Stimulated activated CD8-positive, alpha-beta memory T cell treated with anti-CD3 and anti-CD28 coated beads, Interleukin-12 subunit alpha, Interleukin-12 subunit beta, amount 100 ng/mL, for 24 hours (primary cell): ENCODE measurements at regions not wholly inside any gene's neighbourhood (a gene's known extent, or its start where the extent isn't known, plus 50 kb on each side); places are given as distances from the start of the nearest gene placed in this dataset.

Experiments used
- DNase-seq: peaks from one replicate; pipeline ENCODE4 v3.0.0-alpha.2; 2020; ENCODE audit errors: extremely low read depth

DNA sequence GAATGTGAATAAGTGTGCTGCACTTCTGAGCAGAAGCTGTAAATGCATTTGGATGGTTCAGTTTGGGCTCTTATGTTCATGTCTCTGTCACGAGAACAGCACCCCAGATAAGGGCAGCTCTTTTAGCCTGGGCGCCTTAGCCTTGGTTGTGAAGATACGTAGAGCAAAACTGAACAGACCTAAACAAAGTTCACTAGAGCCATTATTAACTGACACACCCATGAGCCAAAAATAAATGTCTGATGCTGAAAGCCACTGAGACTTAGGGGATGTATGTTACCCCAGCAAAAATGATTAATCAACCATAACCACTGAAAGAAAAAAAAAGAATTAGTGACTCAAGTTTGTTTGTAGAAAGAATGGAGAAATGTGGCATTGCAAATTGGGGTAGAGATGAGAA, 343.4 kb downstream of the BCAT1 start:
- DNase-seq: no peak

DNA sequence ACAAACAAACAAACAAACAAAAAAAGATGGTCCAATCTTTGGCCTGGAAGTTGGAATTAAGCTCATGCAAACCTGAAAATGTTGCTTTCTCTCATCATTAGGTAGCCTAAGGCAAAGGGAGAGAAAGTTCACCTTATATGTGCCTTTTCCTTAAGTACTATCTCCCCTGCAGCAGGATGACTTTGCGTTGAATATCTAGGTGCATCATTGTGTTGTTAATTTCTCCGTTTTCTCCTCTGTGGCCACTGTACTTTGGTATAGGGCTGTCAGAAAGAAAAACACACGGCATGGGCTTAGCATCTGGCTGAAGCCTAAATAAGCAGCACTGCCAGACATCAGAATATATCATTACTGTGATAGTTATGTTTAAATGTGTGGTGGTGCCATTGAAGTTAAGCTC, 345.5 kb downstream of the BCAT1 start:
- no peak for DNase-seq

DNA sequence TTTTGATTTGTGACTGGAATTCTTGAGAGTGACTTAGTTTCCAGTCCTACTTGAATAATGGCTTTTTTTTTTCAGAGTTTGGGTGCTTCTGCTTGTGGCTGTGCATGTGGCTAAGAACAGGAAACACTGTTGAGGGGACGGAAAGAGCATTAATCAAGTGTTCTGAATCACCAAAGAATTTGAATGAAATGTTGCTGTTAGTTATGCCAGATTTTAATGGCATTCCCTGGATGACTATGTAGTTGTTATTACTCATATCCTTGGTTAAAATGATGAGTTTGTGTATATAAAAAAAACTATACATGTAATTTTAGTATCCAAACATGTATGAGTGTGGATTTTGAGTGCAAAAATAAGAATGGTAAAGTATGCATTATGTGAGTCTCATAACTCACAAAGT, 347.9 kb downstream of the BCAT1 start:
- DNase-seq: no peak

DNA sequence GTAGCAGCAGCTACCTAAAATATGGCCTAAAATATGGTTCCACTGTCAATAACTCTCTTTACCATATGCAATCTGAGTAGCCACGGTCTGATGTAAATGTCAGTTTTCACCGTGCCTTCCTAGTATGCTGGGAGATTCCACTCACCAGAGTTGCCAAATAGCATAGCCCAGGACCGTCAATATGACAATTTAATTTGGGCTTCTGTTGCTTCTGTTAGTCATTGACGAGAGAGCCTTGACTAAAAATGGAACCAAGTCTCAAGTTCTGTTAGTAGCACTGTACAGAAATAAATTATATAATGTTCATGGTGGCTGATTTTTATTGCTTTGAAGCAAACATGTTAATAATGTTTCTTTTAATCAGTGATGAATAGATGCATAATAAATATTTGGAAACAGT, 348.4 kb downstream of the BCAT1 start:
- no peak for DNase-seq

DNA sequence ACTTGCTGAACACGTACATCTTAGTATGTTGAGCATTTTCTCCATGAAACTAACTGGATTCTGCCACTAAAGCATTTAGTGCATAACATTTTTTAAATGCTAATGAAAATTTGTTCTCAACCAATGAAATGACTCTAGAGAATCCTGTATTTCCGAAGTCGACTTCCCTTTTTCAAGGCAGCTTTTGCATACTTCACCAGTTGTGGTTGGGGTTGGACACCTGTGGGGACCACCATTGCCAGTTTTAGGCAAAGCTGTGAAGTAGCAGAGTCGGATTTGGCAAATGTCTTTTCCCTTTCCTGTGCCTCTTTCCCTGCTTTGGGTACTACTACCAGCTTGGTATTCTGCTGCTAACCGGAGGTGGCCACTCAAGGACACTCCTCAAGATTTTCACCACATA, 349.2 kb downstream of the BCAT1 start:
- no peak for DNase-seq

DNA sequence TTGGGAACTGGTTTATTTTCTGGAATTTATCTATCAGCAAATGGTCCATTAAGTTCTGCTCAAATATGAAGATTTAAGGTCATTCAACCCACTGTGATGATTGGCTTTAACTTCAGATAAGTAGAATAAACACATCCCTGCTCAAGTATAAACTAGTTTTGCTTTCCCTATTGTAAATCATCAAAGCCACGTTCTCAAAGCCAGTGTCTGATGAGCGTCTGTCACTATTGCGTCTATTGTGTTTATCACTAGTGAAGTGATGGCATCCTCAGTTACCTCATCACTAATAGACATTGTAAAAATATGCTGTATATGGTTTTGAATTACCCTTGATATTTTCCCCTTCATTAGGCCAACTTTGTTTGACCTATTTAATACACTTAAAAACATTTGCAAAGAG, 351.3 kb downstream of the BCAT1 start:
- DNase-seq: no peak

DNA sequence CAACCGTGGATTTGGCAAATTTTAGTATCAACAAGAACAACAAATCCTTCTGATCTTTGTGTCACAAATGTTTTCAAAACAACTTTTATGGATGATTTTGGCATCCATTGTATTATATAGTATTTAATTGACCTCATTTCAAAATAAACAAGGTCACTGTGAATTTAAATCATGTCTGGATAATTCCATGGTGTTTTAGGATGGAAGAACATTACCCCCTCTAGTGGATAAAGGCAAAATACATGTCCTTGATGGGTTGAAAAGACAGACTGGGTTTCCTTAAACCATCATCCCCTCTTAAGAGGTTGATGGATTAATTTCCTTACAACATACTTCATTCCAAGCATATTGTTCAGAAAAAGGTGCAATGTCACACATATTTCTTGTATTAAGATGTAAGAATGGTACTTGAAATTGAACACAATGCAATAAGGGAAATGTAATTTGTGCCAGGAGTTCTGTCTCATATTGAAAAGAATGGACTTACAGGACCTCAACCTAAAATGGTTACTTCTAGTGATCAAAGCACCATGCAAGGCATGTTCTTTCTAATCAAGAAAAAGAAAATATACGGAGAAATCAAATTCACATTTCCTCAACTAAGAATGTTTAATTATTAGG, 352.0 kb downstream of the BCAT1 start:
- no peak for DNase-seq

DNA sequence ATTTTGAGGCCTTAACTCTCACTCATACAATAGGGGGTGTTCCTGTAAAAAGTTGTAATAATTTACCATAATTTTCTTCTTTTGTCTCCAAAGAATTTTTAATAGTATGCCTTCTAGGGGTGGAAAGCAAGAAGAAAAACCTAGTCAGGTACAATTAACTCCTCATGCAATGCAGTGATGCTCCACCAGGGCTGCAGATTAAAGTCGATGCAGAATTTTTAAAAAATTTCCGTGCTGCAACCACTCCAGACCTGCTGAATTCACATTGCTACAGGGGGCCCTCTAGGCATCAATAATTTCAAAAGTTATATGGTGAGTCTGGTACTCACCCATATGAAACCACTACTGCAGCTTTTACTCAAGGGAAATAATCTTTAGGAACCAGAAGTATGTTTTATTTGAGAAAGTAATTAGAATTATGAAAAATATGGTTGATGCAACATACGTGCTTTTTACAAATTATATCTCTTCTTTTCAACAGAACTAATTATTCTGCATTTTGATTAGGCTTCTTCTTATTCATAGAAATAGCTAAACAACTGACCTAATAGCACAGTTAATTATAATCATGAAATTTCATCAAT, 353.2 kb downstream of the BCAT1 start:
- DNase-seq: no peak

DNA sequence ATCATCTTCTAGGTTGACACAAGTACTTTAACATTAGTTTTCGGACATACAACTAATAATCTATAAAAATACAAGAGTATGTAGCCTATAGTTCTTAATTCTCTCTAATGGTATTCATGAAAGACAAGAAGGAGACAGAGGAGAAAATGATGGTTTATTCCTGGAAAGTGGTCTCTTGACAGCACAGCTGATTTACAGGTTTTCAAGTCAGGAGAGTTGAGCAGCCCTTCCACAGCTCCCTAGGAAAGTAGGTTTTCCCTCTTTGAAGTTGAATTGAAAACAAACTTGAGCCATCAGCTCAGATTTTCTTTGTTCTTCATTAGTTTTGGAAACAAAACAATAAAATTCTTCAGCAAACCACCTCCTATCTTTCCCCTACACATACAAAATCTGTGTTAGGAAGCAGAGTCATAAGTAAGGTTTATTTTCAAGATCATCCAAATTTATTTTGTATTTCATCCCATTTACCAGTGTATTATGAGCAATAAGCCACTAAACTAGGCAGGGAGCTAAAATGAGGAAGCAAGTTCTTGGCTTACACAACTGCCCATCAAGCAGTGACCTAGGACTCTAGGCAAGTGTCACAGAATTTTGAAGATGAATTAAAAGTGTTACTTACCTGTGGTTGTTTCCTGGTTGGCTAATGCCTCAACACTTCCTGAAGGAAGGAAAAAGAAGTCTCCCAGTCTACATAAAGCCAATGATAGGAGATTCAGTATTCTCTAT, 357.0 kb downstream of the BCAT1 start:
- DNase-seq: no peak

DNA sequence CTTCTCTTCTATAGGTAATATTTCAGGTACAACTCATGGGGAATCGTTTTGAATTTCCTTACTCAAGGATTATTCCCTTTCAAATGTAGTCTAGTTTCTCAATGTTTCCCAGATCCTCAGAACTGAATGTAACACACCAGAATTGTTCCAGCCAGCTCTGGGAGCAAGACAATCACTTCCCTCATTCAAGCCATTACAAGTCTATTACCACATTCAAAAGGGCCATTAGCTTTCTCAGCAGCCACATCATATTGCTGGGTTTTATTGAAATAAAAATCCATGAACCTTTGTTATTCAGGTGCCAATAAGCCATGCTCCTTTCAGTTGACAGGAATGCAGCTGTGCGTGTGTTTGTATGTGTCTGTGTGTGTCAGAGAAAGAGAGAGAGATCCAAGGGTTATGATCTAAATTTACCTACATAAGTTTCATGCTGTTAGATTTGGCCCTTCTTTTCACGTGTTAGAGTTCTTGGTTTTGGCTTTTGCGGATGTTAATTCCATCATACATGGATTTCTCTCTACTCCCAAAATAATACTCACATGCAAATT, 357.7 kb downstream of the BCAT1 start:
- DNase-seq: no peak

DNA sequence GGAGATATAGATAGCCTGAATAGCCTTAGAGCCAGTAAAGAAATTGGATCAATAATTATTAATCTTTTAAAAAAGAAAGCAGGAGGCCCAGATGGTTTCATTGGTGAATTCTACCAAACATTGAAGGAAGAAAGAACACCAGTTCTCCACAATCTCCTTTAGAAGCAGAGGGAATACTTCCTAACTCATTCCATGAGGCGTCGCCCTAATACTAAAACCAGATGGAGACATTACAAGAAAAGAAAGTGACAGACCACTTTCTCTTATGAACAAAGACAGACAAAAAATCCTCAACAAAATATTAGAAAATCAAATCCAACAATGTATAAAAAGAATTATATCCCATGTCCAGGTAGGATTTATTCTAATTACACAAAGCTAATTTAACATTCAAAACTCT, 362.6 kb downstream of the BCAT1 start:
- no peak for DNase-seq

DNA sequence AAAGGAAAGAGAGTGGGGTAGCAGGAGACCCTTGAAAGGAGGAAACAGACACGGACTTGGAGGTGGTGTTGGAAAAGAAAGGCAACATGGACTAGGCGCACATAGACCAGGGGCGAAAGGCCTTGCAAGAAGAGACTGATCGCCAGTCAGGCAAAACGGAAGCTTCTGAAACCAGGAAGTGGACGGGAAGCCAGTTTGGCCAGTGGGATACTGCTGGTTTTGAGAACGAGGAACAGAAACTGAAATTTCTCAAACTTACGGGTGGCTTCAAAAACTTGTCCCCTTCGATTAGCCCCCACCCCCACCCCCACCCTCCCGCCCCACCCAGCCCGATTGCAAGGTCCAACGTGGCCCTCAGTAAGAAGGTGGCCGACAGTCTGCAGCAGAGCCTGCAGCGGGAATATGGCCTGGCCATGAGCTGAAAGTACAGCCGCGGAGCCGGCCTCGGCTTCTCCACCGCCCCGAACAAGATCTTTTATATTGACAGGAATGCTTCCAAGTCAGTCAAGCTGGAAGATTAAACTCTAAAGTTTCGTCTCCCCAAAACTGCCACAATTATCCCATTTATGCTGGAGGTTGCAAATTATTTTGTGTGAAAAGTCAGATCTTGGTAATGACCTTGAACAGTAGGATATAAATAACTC, 364.7 kb downstream of the BCAT1 start:
- DNase-seq: no peak

DNA sequence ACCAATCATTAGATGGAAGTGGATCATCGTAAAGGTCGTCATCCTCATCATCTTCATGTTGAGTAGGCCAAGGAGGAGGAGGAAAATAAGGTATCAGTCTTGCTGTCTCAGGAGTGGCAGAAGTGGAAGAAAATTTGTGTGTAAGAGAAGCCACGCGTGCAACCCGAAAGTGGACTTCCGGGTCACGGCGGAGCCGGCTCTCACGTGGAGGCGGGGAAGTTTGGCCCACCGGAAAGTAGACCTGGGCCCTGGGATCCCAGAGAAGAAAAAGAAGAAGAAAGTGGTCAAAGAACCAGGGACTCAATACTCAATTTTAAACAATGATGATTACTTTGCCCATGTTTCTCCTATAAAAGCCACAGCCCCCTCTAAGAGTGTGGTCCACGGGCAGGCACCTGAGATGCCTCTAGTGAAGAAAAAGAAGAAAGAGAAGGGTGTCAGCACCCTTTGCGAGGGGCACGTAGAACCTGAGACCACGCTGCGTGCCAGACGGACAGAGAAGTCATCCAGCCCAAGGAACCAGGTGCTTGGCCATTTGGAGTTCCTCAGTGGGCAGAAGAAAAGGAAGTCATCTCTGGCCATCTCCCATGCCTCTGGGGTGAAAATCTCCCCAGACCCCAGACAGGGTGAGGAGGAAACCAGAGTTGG, 365.8 kb downstream of the BCAT1 start:
- DNase-seq: no peak

DNA sequence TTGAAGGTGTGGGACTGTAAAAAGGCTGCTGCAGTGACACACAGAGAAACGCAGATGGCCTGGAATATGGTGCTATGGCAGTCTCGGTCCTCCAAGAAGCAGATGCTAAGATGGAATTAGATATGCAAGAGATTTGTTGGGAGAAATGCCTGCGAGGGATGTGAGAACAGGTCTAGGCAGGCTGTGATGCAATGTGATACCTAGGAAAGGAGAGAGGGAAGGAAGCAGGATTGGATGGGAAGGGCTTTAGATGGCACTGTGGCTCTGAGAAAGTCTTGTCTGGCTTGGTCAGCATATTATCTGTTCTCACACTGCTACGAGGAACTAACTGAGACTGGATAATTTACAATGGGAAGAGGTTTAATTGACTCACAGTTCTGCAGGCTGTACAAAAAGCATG, 374.4 kb downstream of the BCAT1 start:
- DNase-seq: no peak

DNA sequence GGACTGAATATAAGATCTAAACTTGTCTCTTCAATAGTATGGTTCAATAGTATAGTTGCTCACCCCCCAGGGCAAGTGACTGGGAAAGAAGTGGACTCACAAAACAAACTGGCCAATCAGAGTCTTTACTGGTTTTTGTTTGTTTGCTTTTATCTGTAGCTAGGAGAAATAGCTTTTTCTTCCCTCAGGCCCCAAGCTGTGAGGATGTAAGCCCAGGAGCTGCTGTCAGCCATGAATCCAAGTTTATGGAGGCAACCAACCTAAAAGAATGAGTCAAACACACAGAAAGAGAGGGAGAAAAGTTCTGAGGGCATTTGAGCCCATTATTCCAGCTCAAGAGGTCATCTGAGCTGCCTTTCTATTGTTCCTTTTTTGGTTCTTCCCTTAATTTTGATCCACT, 375.3 kb downstream of the BCAT1 start:
- no peak for DNase-seq

DNA sequence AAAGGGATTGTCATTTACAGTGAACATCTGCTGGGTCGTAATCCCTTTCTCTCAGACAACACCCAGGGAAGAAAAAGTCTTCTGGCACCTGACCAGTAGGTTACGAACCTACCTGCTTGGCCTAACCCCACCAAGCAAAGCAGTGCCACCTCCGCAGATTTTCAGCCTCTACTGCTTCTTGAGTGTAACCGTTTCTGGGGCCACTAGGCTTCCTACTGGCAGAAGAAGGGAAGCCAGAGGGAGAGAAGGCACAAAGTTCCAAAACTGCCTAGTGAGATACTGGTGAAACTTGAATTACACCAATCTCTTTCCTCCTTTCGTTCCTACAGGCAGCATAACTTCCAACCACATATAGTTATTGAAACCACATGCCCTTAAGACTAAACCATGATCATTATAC, 383.6 kb downstream of the BCAT1 start:
- DNase-seq: no peak

DNA sequence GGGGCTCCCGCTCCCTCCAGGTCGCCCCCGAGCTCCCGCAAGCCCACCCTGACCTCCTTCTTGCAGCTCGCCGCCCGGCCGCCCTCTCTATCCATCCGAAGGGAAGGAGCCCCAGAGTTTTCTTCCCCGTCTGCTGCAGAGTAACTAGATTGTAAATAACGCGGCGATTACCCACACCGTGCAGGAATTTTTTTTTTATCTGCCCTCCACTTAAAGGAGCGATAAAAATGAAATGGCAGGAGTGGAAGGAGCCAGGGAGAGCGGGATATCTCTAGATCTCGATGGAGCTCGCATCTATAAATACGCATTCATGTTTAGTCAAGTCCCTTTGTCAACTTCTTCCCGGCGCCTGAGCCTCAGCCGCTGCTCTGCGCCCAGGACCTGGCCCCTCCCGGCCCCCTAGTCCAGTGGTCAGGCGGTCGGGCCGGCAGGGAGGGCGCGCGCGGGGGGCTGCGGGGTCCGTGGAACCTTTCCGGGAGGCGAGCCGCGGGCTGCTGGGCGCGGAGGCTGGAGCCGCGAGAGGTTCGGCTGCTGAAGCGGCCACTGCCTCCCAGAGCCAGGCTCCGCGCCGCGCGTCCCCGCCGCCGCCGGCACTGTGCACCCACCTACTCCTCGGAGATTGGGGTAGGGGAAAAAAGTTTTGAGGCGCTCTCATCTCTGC, 386.0 kb downstream of the BCAT1 start:
- no peak for DNase-seq

DNA sequence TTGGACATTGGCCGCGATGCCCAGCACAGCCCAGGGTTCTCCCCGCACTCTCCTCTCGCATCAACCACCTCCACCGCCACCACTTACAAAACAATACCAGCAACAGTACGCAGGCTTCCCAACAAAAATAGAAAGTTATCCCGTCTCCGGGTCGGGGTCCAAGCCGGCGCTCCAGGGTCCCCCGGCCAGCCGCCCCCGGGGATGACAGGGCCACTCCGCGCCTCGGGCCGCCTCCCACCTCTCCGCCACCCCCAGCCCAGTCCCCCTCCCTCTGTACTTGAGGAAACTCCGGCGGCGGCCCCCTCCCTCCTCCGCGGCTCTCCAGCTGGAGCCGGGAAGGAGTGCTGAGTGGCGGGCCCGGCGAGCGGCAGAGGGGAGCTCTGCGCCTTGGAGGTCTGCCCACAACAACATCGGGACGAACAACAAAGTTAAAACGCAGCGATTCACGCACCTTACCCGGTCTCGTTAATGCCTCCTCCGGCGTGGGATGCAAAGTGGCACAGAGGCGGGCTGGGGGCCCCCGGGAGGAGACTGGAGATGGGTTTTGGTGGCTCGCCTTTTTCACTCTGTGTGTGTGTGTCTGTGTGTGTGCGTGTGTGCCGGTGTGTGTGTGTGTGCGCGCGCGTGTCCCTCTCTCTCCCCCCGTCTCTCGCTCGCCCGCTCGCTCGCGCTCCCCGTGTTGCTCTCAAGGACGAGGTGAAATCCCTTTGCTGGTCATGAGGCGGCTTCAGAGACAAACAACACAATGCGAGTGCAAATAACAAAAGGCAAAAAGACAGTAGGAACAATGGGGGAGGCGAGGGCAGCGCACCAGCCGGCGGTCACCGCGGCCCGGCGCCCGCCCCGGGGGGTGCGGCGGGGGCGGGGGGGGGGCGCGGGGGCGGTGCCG, 386.8 kb downstream of the BCAT1 start:
- no peak for DNase-seq

DNA sequence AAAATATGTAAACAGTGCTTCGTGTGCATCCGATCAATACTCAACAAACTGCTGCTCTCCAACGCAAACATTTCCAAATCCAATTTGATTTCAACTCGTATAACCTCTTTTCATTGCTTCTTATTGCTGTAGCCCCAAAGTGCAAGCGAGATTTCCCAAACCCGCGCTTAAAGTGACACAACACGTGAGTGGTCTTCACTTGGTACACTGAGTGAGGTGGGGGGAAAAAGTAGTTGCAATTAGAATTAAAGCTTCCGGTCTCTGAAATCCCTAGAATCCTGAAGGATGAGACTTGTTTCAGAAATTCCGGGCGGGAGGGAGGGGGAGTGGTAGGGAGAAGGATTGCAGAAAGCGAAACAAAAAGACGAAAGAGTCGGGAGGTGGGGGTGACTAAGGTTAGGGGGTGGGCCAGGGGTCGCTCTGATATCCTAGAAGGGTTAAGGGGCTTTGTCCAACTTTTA, 387.5 kb downstream of the BCAT1 start:
- DNase-seq: no peak

DNA sequence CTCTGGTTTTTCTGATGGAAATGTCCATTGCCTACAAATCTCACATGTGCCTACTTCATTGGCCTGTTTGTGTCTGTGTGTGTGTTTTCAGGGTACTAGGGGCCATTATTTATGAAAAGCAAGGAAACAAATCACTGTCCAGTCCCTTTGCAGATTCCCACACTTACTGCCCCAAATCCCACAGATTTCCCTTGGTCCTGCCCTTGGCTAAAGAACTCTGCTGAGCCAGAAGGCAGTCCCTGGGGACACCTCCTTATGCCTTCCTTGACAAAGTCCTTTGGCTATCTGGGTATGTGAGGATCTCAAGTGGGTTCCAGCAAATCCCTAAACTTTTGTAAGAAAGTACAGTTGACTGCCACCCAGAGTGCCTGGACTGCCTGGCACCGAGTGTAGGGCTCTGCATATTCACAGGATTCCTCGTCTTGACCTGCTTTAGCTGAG, 388.1 kb downstream of the BCAT1 start:
- no peak for DNase-seq
